ENCODE measurements at regions not wholly inside any gene's neighbourhood (a gene's known extent, or its start where the extent isn't known, plus 50 kb on each side); places are given as distances from the start of the nearest gene placed in this dataset.

- DNase-seq (no peak), ATAC-seq (no peak)
- intact Hi-C loops (cut with DNase I) = no loop called here
- no peaks in the 10 kb centered on the region for H3K9me3 ChIP-seq
- H3K36me3 ChIP-seq = no peaks in the 10 kb centered on the region
- TF ChIP-seq CTCF (IDR thresholded peaks at IDR 0.05) = no peak
- no peak for TF ChIP-seq POLR2A (IDR thresholded peaks at IDR 0.05)
- H3K27me3 ChIP-seq = peaks cover 0 to 3% (median 0%) of the 10 kb centered on the region in 9 donors
- H3K27ac ChIP-seq = no peak overlapping the region
- WGBS, 4 donors = 78 to 86% (median 78%) methylated on average over 10 of the region's 10 CpGs
- H3K4me1 ChIP-seq = no peaks in the 10 kb centered on the region
- no peak overlapping the region for H3K4me3 ChIP-seq
These were observed 438.6 kb downstream of the RNF144A start for GRCh38 chr2:7355781-7356180.

GRCh38 chr2:7356909-7357584 is 439.8 kb downstream of the RNF144A start:
- H3K9me3 ChIP-seq = no peaks in the 10 kb centered on the region
- peaks cover 0 to 3% (median 0%) of the 10 kb centered on the region in 9 donors for H3K27me3 ChIP-seq
- WGBS, 4 donors = 91 to 98% (median 93%) methylated on average over 7 to 11 of the region's 11 CpGs
- DNase-seq (no peak), ATAC-seq (peak in 1 of 4 donors; percentile 31)
- H3K27ac ChIP-seq = no peak overlapping the region
- no peaks in the 10 kb centered on the region for H3K4me1 ChIP-seq
- TF ChIP-seq CTCF (IDR thresholded peaks at IDR 0.05) = no peak
- no peak for TF ChIP-seq POLR2A (IDR thresholded peaks at IDR 0.05)
- no peaks in the 10 kb centered on the region for H3K36me3 ChIP-seq
- intact Hi-C loops (cut with DNase I) = no loop called here
- H3K4me3 ChIP-seq = no peak overlapping the region

- H3K4me3 ChIP-seq = no peak overlapping the region
- peaks cover 0 to 3% (median 0%) of the 10 kb centered on the region in 9 donors for H3K27me3 ChIP-seq
- intact Hi-C loops (cut with DNase I) = no loop called here
- no peaks in the 10 kb centered on the region for H3K4me1 ChIP-seq
- no peaks in the 10 kb centered on the region for H3K36me3 ChIP-seq
- no peaks in the 10 kb centered on the region for H3K9me3 ChIP-seq
- no peak overlapping the region for H3K27ac ChIP-seq
- DNase-seq = no peak
- ATAC-seq = no peak
- TF ChIP-seq POLR2A (IDR thresholded peaks at IDR 0.05) = no peak
- WGBS, 4 donors = 94 to 97% (median 97%) methylated on average over 2 of the region's 2 CpGs
These were observed 440.8 kb downstream of the RNF144A start for GRCh38 chr2:7357993-7358392.

GRCh38 chr2:7358865-7359447 is 441.7 kb downstream of the RNF144A start:
- WGBS, 4 donors = 58 to 68% (median 63%) methylated on average over 8 of the region's 8 CpGs
- DNase-seq (no peak), ATAC-seq (no peak)
- Histone ChIP-seq H3K36me3 (no peaks in the 10 kb centered on the region), H3K27me3 (peaks cover 0 to 3% (median 0%) of the 10 kb centered on the region in 9 donors), H3K4me3 (no peak overlapping the region), H3K4me1 (no peaks in the 10 kb centered on the region), H3K9me3 (no peaks in the 10 kb centered on the region), H3K27ac (no peak overlapping the region)
- intact Hi-C loops (cut with DNase I) = no loop called here
- no peak for TF ChIP-seq CTCF (IDR thresholded peaks at IDR 0.05)
- TF ChIP-seq POLR2A (IDR thresholded peaks at IDR 0.05) = no peak

Data from heart left ventricle (tissue), 16 donors.